SU-DHL-6 (cell line): ENCODE measurements at regions not wholly inside any gene's neighbourhood (a gene's known extent, or its start where the extent isn't known, plus 50 kb on each side); places are given as distances from the start of the nearest gene placed in this dataset.

Experiments used
- EZH2phosphoT487 ChIP-seq: fragments of 200-600 bp; sonication (generic), shearing (Covaris generic); conservative IDR thresholded peaks from 2 replicates; pipeline ENCODE4 v1.6.1; 2018; ENCODE audit warnings: mild to moderate bottlenecking, antibody characterized with exemption, low read length, moderate library complexity, mixed read lengths
- TF ChIP-seq, protein P1 (sequence below): fragments of 200-600 bp; sonication (generic); IDR thresholded peaks from one replicate; pipeline ENCODE4 v1.5.1; 2017; ENCODE audit warnings: antibody characterized with exemption, mild to moderate bottlenecking, low read length, moderate library complexity; ENCODE audit not compliant: insufficient read depth, poor library complexity, severe bottlenecking

DNA sequence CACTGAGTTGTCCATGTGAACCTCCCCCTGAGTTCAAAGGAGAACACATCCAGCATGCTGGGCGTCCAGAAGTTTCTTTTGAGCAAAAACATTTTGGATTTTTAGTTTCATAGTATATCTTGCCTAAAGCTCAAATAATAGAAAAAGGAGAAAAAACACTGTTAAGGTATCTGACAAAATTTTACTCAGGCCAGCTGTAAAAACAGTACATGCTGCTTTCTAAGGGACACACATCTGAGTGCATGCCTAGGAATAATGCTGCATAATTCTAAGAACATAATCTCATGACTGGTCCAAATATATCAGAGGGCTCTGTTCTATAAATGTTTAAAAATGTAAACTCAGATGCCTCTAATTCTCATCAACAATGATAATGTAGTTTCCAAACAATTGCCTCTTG is 561.3 kb upstream of the INTU start:
- TF ChIP-seq, protein P1, sequence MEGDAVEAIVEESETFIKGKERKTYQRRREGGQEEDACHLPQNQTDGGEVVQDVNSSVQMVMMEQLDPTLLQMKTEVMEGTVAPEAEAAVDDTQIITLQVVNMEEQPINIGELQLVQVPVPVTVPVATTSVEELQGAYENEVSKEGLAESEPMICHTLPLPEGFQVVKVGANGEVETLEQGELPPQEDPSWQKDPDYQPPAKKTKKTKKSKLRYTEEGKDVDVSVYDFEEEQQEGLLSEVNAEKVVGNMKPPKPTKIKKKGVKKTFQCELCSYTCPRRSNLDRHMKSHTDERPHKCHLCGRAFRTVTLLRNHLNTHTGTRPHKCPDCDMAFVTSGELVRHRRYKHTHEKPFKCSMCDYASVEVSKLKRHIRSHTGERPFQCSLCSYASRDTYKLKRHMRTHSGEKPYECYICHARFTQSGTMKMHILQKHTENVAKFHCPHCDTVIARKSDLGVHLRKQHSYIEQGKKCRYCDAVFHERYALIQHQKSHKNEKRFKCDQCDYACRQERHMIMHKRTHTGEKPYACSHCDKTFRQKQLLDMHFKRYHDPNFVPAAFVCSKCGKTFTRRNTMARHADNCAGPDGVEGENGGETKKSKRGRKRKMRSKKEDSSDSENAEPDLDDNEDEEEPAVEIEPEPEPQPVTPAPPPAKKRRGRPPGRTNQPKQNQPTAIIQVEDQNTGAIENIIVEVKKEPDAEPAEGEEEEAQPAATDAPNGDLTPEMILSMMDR, result no peak
- no peak for TF ChIP-seq EZH2phosphoT487
